RWPE2 (cell line): ENCODE measurements at regions not wholly inside any gene's neighbourhood (a gene's known extent, or its start where the extent isn't known, plus 50 kb on each side); places are given as distances from the start of the nearest gene placed in this dataset.

Source experiments
- ATAC-seq: fragments of 200-7000 bp; cut with Tn5 transposase; 3 replicates; pipeline ENCODE4 v1.9.1; 2021; ENCODE audit warnings: low read depth
- DNase-seq: peaks from one replicate; pipeline ENCODE4 v3.0.0-alpha.2; 2020; ENCODE audit warnings: low spot score
- H3K27ac ChIP-seq: fragments of 450-650 bp; 2 replicates; pipeline ENCODE4 v1.5.1; 2017; ENCODE audit warnings: mild to moderate bottlenecking; ENCODE audit not compliant: poor library complexity, severe bottlenecking
- H3K27me3 ChIP-seq: fragments of 250-450 bp; sonication (Bioruptor Pico); 2 replicates; pipeline ENCODE4 v1.5.1; 2021; ENCODE audit warnings: mild to moderate bottlenecking, moderate library complexity; ENCODE audit not compliant: insufficient read depth, poor library complexity, severe bottlenecking
- H3K36me3 ChIP-seq: fragments of 250-450 bp; sonication (Bioruptor Pico); 2 replicates; pipeline ENCODE4 v1.5.1; 2020; ENCODE audit warnings: low read depth, mild to moderate bottlenecking, moderate library complexity
- H3K4me1 ChIP-seq: fragments of 250-450 bp; sonication (Bioruptor Pico); 2 replicates; pipeline ENCODE4 v1.5.1; 2021; ENCODE audit warnings: mild to moderate bottlenecking, moderate library complexity; ENCODE audit not compliant: insufficient read depth, poor library complexity, severe bottlenecking
- H3K4me3 ChIP-seq: fragments of 250-450 bp; sonication (Bioruptor Pico); 2 replicates; pipeline ENCODE4 v1.5.1; 2021; ENCODE audit warnings: mild to moderate bottlenecking, moderate library complexity; ENCODE audit not compliant: severe bottlenecking
- H3K9me3 ChIP-seq: fragments of 250-450 bp; sonication (Bioruptor Pico); 2 replicates; pipeline ENCODE4 v1.5.1; 2021; ENCODE audit warnings: mild to moderate bottlenecking, moderate library complexity; ENCODE audit not compliant: severe bottlenecking
- CTCF ChIP-seq: fragments of 450-650 bp; IDR thresholded peaks from one replicate; pipeline ENCODE4 v1.5.1; 2017; ENCODE audit warnings: mild to moderate bottlenecking, moderate library complexity; ENCODE audit not compliant: poor library complexity, severe bottlenecking

- Histone ChIP-seq H3K27me3 (no peaks in the 10 kb centered on the region), H3K4me1 (no peaks in the 10 kb centered on the region), H3K36me3 (no peaks in the 10 kb centered on the region), H3K27ac (no peak overlapping the region), H3K4me3 (no peak overlapping the region), H3K9me3 (no peaks in the 10 kb centered on the region)
- TF ChIP-seq CTCF = no peak
- DNase-seq = no peak
- no peak for ATAC-seq
Observed at GRCh38 chr9:99555792-99556191, 265.9 kb upstream of the NR4A3 start.

- DNase-seq (no peak), ATAC-seq (no peak)
- no peaks in the 10 kb centered on the region for H3K9me3 ChIP-seq
- TF ChIP-seq CTCF = no peak
- no peaks in the 10 kb centered on the region for H3K36me3 ChIP-seq
- no peaks in the 10 kb centered on the region for H3K27me3 ChIP-seq
- H3K4me3 ChIP-seq = no peak overlapping the region
- no peaks in the 10 kb centered on the region for H3K4me1 ChIP-seq
- no peak overlapping the region for H3K27ac ChIP-seq
Observed at GRCh38 chr9:99556998-99557397, 264.7 kb upstream of the NR4A3 start.

- Histone ChIP-seq H3K27me3 (no peaks in the 10 kb centered on the region), H3K4me3 (no peak overlapping the region), H3K36me3 (no peaks in the 10 kb centered on the region), H3K9me3 (no peaks in the 10 kb centered on the region), H3K27ac (no peak overlapping the region), H3K4me1 (no peaks in the 10 kb centered on the region)
- DNase-seq (no peak), ATAC-seq (no peak)
- no peak for TF ChIP-seq CTCF
Observed at GRCh38 chr9:99557816-99558215, 263.9 kb upstream of the NR4A3 start.

GRCh38 chr9:99559776-99560175 lies 261.9 kb upstream of the NR4A3 start:
- H3K27ac ChIP-seq = no peak overlapping the region
- ATAC-seq (no peak), DNase-seq (no peak)
- H3K27me3 ChIP-seq = peaks cover 1% of the 10 kb centered on the region
- no peaks in the 10 kb centered on the region for H3K9me3 ChIP-seq
- no peak overlapping the region for H3K4me3 ChIP-seq
- TF ChIP-seq CTCF = no peak
- H3K36me3 ChIP-seq = no peaks in the 10 kb centered on the region
- H3K4me1 ChIP-seq = no peaks in the 10 kb centered on the region

GRCh38 chr9:99560561-99560960 lies 261.1 kb upstream of the NR4A3 start:
- DNase-seq (no peak), ATAC-seq (no peak)
- Histone ChIP-seq H3K4me3 (no peak overlapping the region), H3K27ac (no peak overlapping the region), H3K4me1 (no peaks in the 10 kb centered on the region), H3K36me3 (no peaks in the 10 kb centered on the region), H3K9me3 (no peaks in the 10 kb centered on the region), H3K27me3 (peaks cover 5% of the 10 kb centered on the region)
- no peak for TF ChIP-seq CTCF
